GM23338 (cell line): ENCODE measurements at regions not wholly inside any gene's neighbourhood (a gene's known extent, or its start where the extent isn't known, plus 50 kb on each side); places are given as distances from the start of the nearest gene placed in this dataset.

Source experiments
- ATAC-seq: fragments of 200-7000 bp; cut with Tn5 transposase; 3 replicates; pipeline ENCODE4 v1.9.1; 2020
- DNase-seq: peaks from one replicate; pipeline ENCODE4 v3.0.0-alpha.2; 2015; ENCODE audit warnings: low spot score
- H2AFZ ChIP-seq: fragments of 200-600 bp; sonication (generic); 2 replicates; pipeline ENCODE4 v1.8.0; 2016; ENCODE audit warnings: antibody characterized with exemption, mild to moderate bottlenecking, moderate library complexity
- H3F3A ChIP-seq: fragments of 200-600 bp; sonication (generic); replicated peaks from 2 replicates; pipeline ENCODE4 v1.8.0; 2017; ENCODE audit warnings: antibody characterized with exemption, mixed run types, low read depth
- H3K27ac ChIP-seq: fragments of 200-600 bp; sonication (generic); 2 replicates; pipeline ENCODE4 v1.6.1; 2016; ENCODE audit warnings: low read depth
- H3K27me3 ChIP-seq: fragments of 200-600 bp; sonication (generic); 2 replicates; pipeline ENCODE4 v1.8.0; 2016; ENCODE audit warnings: mild to moderate bottlenecking, mixed run types, moderate library complexity; ENCODE audit not compliant: insufficient read depth
- H3K36me3 ChIP-seq: fragments of 200-600 bp; sonication (generic); 2 replicates; pipeline ENCODE4 v1.8.0; 2016; ENCODE audit warnings: mild to moderate bottlenecking; ENCODE audit not compliant: insufficient read depth
- H3K4me1 ChIP-seq: fragments of 200-600 bp; sonication (generic); 2 replicates; pipeline ENCODE4 v1.8.0; 2016; ENCODE audit warnings: mild to moderate bottlenecking, moderate library complexity; ENCODE audit not compliant: insufficient read depth
- H3K4me2 ChIP-seq: fragments of 200-600 bp; sonication (generic); 2 replicates; pipeline ENCODE4 v1.7.1; 2017; ENCODE audit warnings: mixed run types
- H3K4me3 ChIP-seq: fragments of 200-600 bp; sonication (generic); 2 replicates; pipeline ENCODE4 v1.6.1; 2016; ENCODE audit warnings: mixed run types
- H3K79me2 ChIP-seq: fragments of 200-600 bp; sonication (generic); replicated peaks from 2 replicates; pipeline ENCODE4 v1.8.0; 2017; ENCODE audit warnings: mild to moderate bottlenecking; ENCODE audit not compliant: insufficient read depth
- H3K9me2 ChIP-seq: fragments of 200-600 bp; sonication (generic); 2 replicates; pipeline ENCODE4 v1.8.0; 2017; ENCODE audit not compliant: insufficient read depth
- H4K20me1 ChIP-seq: fragments of 200-600 bp; sonication (generic); replicated peaks from 2 replicates; pipeline ENCODE4 v1.8.0; 2017; ENCODE audit warnings: mild to moderate bottlenecking; ENCODE audit not compliant: insufficient read depth
- H3K27ac Mint-ChIP-seq: 2 replicates; pipeline ENCODE4 v1.8.0; 2020; ENCODE audit warnings: inconsistent platforms, mild to moderate bottlenecking, moderate library complexity, mixed read lengths
- H3K27me3 Mint-ChIP-seq: 3 replicates; pipeline ENCODE4 v1.8.0; 2022; ENCODE audit warnings: low read depth, mild to moderate bottlenecking, moderate library complexity, mixed read lengths, inconsistent platforms; ENCODE audit not compliant: insufficient read depth, poor library complexity
- H3K36me3 Mint-ChIP-seq: 3 replicates; pipeline ENCODE4 v1.8.0; 2021; ENCODE audit warnings: low read depth, mild to moderate bottlenecking, inconsistent platforms, moderate library complexity, mixed read lengths
- H3K4me1 Mint-ChIP-seq: 3 replicates; pipeline ENCODE4 v1.8.0; 2020; ENCODE audit warnings: mild to moderate bottlenecking, inconsistent platforms, mixed read lengths
- H3K4me3 Mint-ChIP-seq: 3 replicates; pipeline ENCODE4 v1.8.0; 2021; ENCODE audit warnings: moderate library complexity, mild to moderate bottlenecking, inconsistent platforms, mixed read lengths
- H3K9me3 Mint-ChIP-seq: 3 replicates; pipeline ENCODE4 v1.8.0; 2020; ENCODE audit warnings: moderate library complexity, mild to moderate bottlenecking, inconsistent platforms, mixed read lengths
- CREB1 ChIP-seq: fragments of 250-450 bp; sonication (Bioruptor Pico); IDR thresholded peaks from 2 replicates; pipeline ENCODE4 v1.5.0; 2020; ENCODE audit warnings: low read depth, mild to moderate bottlenecking, moderate library complexity
- EZH2 ChIP-seq: fragments of 200-600 bp; sonication (generic); IDR thresholded peaks from one replicate; pipeline ENCODE4 v1.8.0; 2017; ENCODE audit warnings: antibody characterized with exemption, mild to moderate bottlenecking, low read depth; ENCODE audit not compliant: unreplicated experiment
- EZH2phosphoT487 ChIP-seq: fragments of 200-600 bp; sonication (generic); IDR thresholded peaks from one replicate; pipeline ENCODE4 v1.8.1; 2018; ENCODE audit warnings: antibody characterized with exemption; ENCODE audit not compliant: unreplicated experiment
- JUNB ChIP-seq: IDR thresholded peaks from one replicate; pipeline ENCODE4 v1.6.1; 2016; ENCODE audit warnings: antibody characterized with exemption; ENCODE audit not compliant: unreplicated experiment
- NANOG ChIP-seq: IDR thresholded peaks from 2 replicates; pipeline ENCODE4 v1.6.1; 2016; ENCODE audit warnings: antibody characterized with exemption, borderline replicate concordance
- POLR2AphosphoS5 ChIP-seq: IDR thresholded peaks from 2 replicates; pipeline ENCODE4 v1.6.1; 2016; ENCODE audit warnings: antibody characterized with exemption, low read depth
- STAT1 ChIP-seq: IDR thresholded peaks from one replicate; pipeline ENCODE4 v1.6.1; 2016; ENCODE audit warnings: antibody characterized with exemption; ENCODE audit not compliant: unreplicated experiment
- ZNF114 ChIP-seq: fragments of 250-450 bp; sonication (Bioruptor Pico); IDR thresholded peaks from 2 replicates; pipeline ENCODE4 v1.5.0; 2020; ENCODE audit warnings: mild to moderate bottlenecking, moderate library complexity
- ZNF331 ChIP-seq: fragments of 250-450 bp; sonication (Bioruptor Pico); IDR thresholded peaks from 2 replicates; pipeline ENCODE4 v1.5.0; 2020; ENCODE audit warnings: low read depth, mild to moderate bottlenecking, moderate library complexity
- TF ChIP-seq, protein P1 (sequence below), 2 experiments: fragments of 200-600 bp in 1 of 2; sonication (generic) in 1 of 2; conservative IDR thresholded peaks; 2 replicates each; pipeline versions ENCODE4 v1.5.1 to v1.6.1; 2016 to 2017; ENCODE audit warnings: antibody characterized with exemption in 2 of 2, low read depth in 2 of 2, mild to moderate bottlenecking in 2 of 2, moderate library complexity in 1 of 2
- TF ChIP-seq, protein P2 (sequence below): IDR thresholded peaks from 2 replicates; pipeline ENCODE4 v1.6.1; 2016; ENCODE audit warnings: antibody characterized with exemption
- TF ChIP-seq, protein P3 (sequence below): IDR thresholded peaks from one replicate; pipeline ENCODE4 v1.6.1; 2018; ENCODE audit warnings: antibody characterized with exemption; ENCODE audit not compliant: unreplicated experiment
- TF ChIP-seq, protein P4 (sequence below): fragments of 250-450 bp; sonication (Bioruptor Pico); IDR thresholded peaks from 2 replicates; pipeline ENCODE4 v1.5.0; 2020; ENCODE audit warnings: mild to moderate bottlenecking, moderate library complexity

DNA sequence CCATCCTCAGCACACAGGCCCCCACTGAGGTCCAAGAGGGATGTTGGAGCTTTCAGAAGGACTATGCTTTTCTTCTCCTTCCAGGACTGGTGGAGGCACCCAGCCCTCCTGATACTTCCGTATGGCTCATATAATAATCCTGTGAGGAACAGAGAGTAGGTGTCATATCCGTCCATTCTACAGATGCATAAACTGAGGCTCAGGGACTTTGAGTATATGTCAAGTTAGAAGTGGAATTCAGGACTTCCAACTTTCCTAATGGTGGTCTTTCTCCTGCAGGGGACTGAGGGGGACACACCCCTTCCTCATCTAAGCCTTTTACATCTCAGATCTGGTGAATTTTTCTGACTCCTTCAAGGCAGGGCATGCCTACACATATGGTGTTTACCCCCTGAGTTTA lies 153.7 kb downstream of the RPS24 start:
- peaks cover 4% of the 10 kb centered on the region for H3K27me3 Mint-ChIP-seq
- no peak for DNase-seq
- TF ChIP-seq CREB1 (CRISPR knock-in tag): no peak
- no peak for TF ChIP-seq POLR2AphosphoS5
- no peak for TF ChIP-seq EZH2
- no peak for TF ChIP-seq ZNF114 (CRISPR knock-in tag)
- TF ChIP-seq JUNB: no peak
- no peak for TF ChIP-seq STAT1
- no peak for TF ChIP-seq EZH2phosphoT487
- TF ChIP-seq ZNF331 (CRISPR knock-in tag): no peak
- TF ChIP-seq, protein P1, sequence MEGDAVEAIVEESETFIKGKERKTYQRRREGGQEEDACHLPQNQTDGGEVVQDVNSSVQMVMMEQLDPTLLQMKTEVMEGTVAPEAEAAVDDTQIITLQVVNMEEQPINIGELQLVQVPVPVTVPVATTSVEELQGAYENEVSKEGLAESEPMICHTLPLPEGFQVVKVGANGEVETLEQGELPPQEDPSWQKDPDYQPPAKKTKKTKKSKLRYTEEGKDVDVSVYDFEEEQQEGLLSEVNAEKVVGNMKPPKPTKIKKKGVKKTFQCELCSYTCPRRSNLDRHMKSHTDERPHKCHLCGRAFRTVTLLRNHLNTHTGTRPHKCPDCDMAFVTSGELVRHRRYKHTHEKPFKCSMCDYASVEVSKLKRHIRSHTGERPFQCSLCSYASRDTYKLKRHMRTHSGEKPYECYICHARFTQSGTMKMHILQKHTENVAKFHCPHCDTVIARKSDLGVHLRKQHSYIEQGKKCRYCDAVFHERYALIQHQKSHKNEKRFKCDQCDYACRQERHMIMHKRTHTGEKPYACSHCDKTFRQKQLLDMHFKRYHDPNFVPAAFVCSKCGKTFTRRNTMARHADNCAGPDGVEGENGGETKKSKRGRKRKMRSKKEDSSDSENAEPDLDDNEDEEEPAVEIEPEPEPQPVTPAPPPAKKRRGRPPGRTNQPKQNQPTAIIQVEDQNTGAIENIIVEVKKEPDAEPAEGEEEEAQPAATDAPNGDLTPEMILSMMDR (conservative IDR thresholded peaks at IDR 0.05; ENCODE audit: low read depth in 2 of 2): no peak
- TF ChIP-seq, protein P2, sequence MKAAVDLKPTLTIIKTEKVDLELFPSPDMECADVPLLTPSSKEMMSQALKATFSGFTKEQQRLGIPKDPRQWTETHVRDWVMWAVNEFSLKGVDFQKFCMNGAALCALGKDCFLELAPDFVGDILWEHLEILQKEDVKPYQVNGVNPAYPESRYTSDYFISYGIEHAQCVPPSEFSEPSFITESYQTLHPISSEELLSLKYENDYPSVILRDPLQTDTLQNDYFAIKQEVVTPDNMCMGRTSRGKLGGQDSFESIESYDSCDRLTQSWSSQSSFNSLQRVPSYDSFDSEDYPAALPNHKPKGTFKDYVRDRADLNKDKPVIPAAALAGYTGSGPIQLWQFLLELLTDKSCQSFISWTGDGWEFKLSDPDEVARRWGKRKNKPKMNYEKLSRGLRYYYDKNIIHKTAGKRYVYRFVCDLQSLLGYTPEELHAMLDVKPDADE: no peak
- TF ChIP-seq, protein P3, sequence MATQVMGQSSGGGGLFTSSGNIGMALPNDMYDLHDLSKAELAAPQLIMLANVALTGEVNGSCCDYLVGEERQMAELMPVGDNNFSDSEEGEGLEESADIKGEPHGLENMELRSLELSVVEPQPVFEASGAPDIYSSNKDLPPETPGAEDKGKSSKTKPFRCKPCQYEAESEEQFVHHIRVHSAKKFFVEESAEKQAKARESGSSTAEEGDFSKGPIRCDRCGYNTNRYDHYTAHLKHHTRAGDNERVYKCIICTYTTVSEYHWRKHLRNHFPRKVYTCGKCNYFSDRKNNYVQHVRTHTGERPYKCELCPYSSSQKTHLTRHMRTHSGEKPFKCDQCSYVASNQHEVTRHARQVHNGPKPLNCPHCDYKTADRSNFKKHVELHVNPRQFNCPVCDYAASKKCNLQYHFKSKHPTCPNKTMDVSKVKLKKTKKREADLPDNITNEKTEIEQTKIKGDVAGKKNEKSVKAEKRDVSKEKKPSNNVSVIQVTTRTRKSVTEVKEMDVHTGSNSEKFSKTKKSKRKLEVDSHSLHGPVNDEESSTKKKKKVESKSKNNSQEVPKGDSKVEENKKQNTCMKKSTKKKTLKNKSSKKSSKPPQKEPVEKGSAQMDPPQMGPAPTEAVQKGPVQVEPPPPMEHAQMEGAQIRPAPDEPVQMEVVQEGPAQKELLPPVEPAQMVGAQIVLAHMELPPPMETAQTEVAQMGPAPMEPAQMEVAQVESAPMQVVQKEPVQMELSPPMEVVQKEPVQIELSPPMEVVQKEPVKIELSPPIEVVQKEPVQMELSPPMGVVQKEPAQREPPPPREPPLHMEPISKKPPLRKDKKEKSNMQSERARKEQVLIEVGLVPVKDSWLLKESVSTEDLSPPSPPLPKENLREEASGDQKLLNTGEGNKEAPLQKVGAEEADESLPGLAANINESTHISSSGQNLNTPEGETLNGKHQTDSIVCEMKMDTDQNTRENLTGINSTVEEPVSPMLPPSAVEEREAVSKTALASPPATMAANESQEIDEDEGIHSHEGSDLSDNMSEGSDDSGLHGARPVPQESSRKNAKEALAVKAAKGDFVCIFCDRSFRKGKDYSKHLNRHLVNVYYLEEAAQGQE: no peak
- TF ChIP-seq NANOG: no peak
- TF ChIP-seq, protein P4, sequence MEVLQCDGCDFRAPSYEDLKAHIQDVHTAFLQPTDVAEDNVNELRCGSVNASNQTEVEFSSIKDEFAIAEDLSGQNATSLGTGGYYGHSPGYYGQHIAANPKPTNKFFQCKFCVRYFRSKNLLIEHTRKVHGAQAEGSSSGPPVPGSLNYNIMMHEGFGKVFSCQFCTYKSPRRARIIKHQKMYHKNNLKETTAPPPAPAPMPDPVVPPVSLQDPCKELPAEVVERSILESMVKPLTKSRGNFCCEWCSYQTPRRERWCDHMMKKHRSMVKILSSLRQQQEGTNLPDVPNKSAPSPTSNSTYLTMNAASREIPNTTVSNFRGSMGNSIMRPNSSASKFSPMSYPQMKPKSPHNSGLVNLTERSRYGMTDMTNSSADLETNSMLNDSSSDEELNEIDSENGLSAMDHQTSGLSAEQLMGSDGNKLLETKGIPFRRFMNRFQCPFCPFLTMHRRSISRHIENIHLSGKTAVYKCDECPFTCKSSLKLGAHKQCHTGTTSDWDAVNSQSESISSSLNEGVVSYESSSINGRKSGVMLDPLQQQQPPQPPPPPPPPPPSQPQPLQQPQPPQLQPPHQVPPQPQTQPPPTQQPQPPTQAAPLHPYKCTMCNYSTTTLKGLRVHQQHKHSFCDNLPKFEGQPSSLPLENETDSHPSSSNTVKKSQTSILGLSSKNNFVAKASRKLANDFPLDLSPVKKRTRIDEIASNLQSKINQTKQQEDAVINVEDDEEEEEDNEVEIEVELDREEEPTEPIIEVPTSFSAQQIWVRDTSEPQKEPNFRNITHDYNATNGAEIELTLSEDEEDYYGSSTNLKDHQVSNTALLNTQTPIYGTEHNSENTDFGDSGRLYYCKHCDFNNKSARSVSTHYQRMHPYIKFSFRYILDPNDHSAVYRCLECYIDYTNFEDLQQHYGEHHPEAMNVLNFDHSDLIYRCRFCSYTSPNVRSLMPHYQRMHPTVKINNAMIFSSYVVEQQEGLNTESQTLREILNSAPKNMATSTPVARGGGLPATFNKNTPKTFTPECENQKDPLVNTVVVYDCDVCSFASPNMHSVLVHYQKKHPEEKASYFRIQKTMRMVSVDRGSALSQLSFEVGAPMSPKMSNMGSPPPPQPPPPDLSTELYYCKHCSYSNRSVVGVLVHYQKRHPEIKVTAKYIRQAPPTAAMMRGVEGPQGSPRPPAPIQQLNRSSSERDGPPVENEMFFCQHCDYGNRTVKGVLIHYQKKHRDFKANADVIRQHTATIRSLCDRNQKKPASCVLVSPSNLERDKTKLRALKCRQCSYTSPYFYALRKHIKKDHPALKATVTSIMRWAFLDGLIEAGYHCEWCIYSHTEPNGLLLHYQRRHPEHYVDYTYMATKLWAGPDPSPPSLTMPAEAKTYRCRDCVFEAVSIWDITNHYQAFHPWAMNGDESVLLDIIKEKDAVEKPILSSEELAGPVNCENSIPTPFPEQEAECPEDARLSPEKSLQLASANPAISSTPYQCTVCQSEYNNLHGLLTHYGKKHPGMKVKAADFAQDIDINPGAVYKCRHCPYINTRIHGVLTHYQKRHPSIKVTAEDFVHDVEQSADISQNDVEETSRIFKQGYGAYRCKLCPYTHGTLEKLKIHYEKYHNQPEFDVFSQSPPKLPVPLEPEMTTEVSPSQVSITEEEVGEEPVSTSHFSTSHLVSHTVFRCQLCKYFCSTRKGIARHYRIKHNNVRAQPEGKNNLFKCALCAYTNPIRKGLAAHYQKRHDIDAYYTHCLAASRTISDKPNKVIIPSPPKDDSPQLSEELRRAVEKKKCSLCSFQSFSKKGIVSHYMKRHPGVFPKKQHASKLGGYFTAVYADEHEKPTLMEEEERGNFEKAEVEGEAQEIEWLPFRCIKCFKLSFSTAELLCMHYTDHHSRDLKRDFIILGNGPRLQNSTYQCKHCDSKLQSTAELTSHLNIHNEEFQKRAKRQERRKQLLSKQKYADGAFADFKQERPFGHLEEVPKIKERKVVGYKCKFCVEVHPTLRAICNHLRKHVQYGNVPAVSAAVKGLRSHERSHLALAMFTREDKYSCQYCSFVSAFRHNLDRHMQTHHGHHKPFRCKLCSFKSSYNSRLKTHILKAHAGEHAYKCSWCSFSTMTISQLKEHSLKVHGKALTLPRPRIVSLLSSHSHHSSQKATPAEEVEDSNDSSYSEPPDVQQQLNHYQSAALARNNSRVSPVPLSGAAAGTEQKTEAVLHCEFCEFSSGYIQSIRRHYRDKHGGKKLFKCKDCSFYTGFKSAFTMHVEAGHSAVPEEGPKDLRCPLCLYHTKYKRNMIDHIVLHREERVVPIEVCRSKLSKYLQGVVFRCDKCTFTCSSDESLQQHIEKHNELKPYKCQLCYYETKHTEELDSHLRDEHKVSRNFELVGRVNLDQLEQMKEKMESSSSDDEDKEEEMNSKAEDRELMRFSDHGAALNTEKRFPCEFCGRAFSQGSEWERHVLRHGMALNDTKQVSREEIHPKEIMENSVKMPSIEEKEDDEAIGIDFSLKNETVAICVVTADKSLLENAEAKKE (CRISPR knock-in tag): no peak
- peaks cover 2% of the 10 kb centered on the region; the same call in 2 of the 3 replicates for H3K9me3 Mint-ChIP-seq
- Histone ChIP-seq H3K36me3 (no peaks in the 10 kb centered on the region), H3K27ac (no peak overlapping the region), H3K4me3 (no peak overlapping the region), H3F3A (no peaks in the 10 kb centered on the region), H3K9me2 (no peaks in the 10 kb centered on the region), H3K4me1 (no peaks in the 10 kb centered on the region), H3K79me2 (no peaks in the 10 kb centered on the region), H3K4me2 (no peak overlapping the region), H2AFZ (no peak overlapping the region), H3K27me3 (no peaks in the 10 kb centered on the region), H4K20me1 (no peaks in the 10 kb centered on the region)
- H3K4me1 Mint-ChIP-seq: no peaks in the 10 kb centered on the region; the same call in 2 of the 3 replicates
- no peak overlapping the region for H3K27ac Mint-ChIP-seq
- H3K4me3 Mint-ChIP-seq: no peak overlapping the region
- ATAC-seq: no peak
- H3K36me3 Mint-ChIP-seq: no peaks in the 10 kb centered on the region
